Neural cell (in vitro differentiated cells): ENCODE measurements at regions not wholly inside any gene's neighbourhood (a gene's known extent, or its start where the extent isn't known, plus 50 kb on each side); places are given as distances from the start of the nearest gene placed in this dataset.

Source experiments
- H2AFZ ChIP-seq: fragments of 200-600, 300-800 bp; sonication (generic), shearing (Covaris generic); 2 replicates; pipeline ENCODE4 v1.6.0; 2014; ENCODE audit warnings: low read depth, mild to moderate bottlenecking, antibody characterized with exemption, low read length, moderate library complexity
- H3F3A ChIP-seq: fragments of 200-600 bp; shearing (Covaris generic); 2 replicates; pipeline ENCODE4 v1.6.1; 2016; ENCODE audit warnings: mild to moderate bottlenecking, moderate library complexity, mixed read lengths, antibody characterized with exemption, low read length; ENCODE audit not compliant: insufficient read depth, poor library complexity, severe bottlenecking
- H3K27ac ChIP-seq: fragments of 200-600, 300-800 bp; sonication (generic), shearing (Covaris generic); 2 replicates; pipeline ENCODE4 v1.5.1; 2014; ENCODE audit warnings: mild to moderate bottlenecking, low read length, moderate library complexity
- H3K27me3 ChIP-seq: fragments of 300-800, 200-600 bp; sonication (generic), shearing (Covaris generic); 2 replicates; pipeline ENCODE4 v1.6.0; 2014; ENCODE audit warnings: mild to moderate bottlenecking, low read depth, low read length, moderate library complexity; ENCODE audit not compliant: insufficient read depth
- H3K36me3 ChIP-seq: fragments of 300-800, 200-600 bp; sonication (generic), shearing (Covaris generic); 2 replicates; pipeline ENCODE4 v1.5.1; 2014; ENCODE audit warnings: mild to moderate bottlenecking, antibody characterized with exemption, low read length, moderate library complexity; ENCODE audit not compliant: insufficient read depth
- H3K4me2 ChIP-seq: fragments of 300-800, 200-600 bp; sonication (generic), shearing (Covaris generic); 2 replicates; pipeline ENCODE4 v1.6.0; 2014; ENCODE audit warnings: mild to moderate bottlenecking, low read length
- H3K4me3 ChIP-seq: fragments of 300-800, 200-600 bp; sonication (generic), shearing (Covaris generic); 2 replicates; pipeline ENCODE4 v1.5.1; 2014; ENCODE audit warnings: mild to moderate bottlenecking, low read length, moderate library complexity
- H3K79me2 ChIP-seq: fragments of 200-600 bp; shearing (Covaris generic); replicated peaks from 2 replicates; pipeline ENCODE4 v1.6.0; 2014; ENCODE audit warnings: mild to moderate bottlenecking, low read length, moderate library complexity; ENCODE audit not compliant: insufficient read depth
- H3K9ac ChIP-seq: fragments of 300-800, 200-600 bp; sonication (generic), shearing (Covaris generic); 2 replicates; pipeline ENCODE4 v1.6.1; 2016; ENCODE audit warnings: mild to moderate bottlenecking, low read length, mixed read lengths
- H3K9me2 ChIP-seq: fragments of 200-600 bp; shearing (Covaris generic); 2 replicates; pipeline ENCODE4 v1.6.1; 2016; ENCODE audit warnings: mild to moderate bottlenecking, low read length, mixed read lengths; ENCODE audit not compliant: insufficient read depth
- H3K9me3 ChIP-seq: fragments of 200-600, 300-800 bp; sonication (generic), shearing (Covaris generic); 2 replicates; pipeline ENCODE4 v1.6.1; 2016; ENCODE audit warnings: mild to moderate bottlenecking, mixed run types, low read length, moderate library complexity, mixed read lengths
- H4K20me1 ChIP-seq: fragments of 200-600 bp; shearing (Covaris generic); 2 replicates; pipeline ENCODE4 v1.6.1; 2016; ENCODE audit warnings: mild to moderate bottlenecking, mixed run types; ENCODE audit not compliant: insufficient read depth
- EP300 ChIP-seq: fragments of 450-650 bp; conservative IDR thresholded peaks from 2 replicates; pipeline ENCODE4 v1.6.1; 2014; ENCODE audit warnings: antibody characterized with exemption, mild to moderate bottlenecking, moderate library complexity; ENCODE audit not compliant: poor library complexity, severe bottlenecking
- EZH2 ChIP-seq: fragments of 200-600, 300-800 bp; shearing (Covaris generic), sonication (generic); IDR thresholded peaks from 2 replicates; pipeline ENCODE4 v1.6.1; 2014; ENCODE audit warnings: antibody characterized with exemption, low read length, borderline replicate concordance, mild to moderate bottlenecking; ENCODE audit not compliant: insufficient read depth, poor library complexity, severe bottlenecking
- MXI1 ChIP-seq: fragments of 450-650 bp; conservative IDR thresholded peaks from 2 replicates; pipeline ENCODE4 v1.6.1; 2014; ENCODE audit warnings: antibody characterized with exemption, mild to moderate bottlenecking; ENCODE audit not compliant: poor library complexity, severe bottlenecking
- POLR2AphosphoS5 ChIP-seq: IDR thresholded peaks from 2 replicates; pipeline ENCODE4 v1.6.1; 2012
- RAD21 ChIP-seq: fragments of 450-650 bp; conservative IDR thresholded peaks from 2 replicates; pipeline ENCODE4 v1.6.1; 2014; ENCODE audit warnings: antibody characterized with exemption, mild to moderate bottlenecking, moderate library complexity
- REST ChIP-seq: IDR thresholded peaks from 2 replicates; pipeline ENCODE4 v1.6.1; 2012; ENCODE audit warnings: borderline replicate concordance
- SMC3 ChIP-seq: fragments of 450-650 bp; conservative IDR thresholded peaks from 2 replicates; pipeline ENCODE4 v1.6.1; 2014; ENCODE audit warnings: antibody characterized with exemption, mild to moderate bottlenecking, moderate library complexity; ENCODE audit not compliant: poor library complexity
- TAF1 ChIP-seq: IDR thresholded peaks from 2 replicates; pipeline ENCODE4 v1.6.1; 2012; ENCODE audit warnings: low read depth
- TF ChIP-seq, protein P1 (sequence below): fragments of 450-650 bp; IDR thresholded peaks from 2 replicates; pipeline ENCODE4 v1.5.1; 2014; ENCODE audit warnings: antibody characterized with exemption, mild to moderate bottlenecking, moderate library complexity; ENCODE audit not compliant: poor library complexity, severe bottlenecking

DNA sequence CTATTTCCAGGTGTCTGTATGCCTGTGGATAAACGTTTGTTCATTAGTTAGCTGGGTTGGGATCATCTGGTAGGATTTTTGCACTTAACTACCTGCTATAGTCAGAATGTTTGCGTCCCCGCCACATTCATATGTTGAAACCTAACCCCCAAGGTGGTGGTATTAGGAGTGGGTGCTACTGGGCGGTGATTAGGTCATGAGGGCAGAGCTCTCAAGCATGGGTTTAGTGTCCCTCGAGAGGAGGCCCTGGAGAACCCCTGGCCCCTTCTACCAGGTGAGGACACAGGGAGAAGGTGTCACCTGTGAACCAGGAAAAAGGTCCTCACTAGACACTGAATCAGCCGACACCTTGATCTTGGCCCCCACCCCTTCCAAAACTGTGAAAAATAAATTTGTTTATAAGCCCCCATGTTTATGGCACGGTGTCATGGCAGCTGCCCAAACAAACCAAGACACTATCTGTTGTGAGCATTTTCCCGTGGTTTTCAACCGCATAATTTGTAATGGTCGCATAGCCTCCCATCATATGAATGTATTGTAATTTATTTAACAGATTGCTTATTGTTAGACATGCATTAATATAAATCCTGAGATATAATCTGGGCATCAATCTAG is 92.7 kb upstream of the TRIM2 start (continued):
- TF ChIP-seq, protein P1, sequence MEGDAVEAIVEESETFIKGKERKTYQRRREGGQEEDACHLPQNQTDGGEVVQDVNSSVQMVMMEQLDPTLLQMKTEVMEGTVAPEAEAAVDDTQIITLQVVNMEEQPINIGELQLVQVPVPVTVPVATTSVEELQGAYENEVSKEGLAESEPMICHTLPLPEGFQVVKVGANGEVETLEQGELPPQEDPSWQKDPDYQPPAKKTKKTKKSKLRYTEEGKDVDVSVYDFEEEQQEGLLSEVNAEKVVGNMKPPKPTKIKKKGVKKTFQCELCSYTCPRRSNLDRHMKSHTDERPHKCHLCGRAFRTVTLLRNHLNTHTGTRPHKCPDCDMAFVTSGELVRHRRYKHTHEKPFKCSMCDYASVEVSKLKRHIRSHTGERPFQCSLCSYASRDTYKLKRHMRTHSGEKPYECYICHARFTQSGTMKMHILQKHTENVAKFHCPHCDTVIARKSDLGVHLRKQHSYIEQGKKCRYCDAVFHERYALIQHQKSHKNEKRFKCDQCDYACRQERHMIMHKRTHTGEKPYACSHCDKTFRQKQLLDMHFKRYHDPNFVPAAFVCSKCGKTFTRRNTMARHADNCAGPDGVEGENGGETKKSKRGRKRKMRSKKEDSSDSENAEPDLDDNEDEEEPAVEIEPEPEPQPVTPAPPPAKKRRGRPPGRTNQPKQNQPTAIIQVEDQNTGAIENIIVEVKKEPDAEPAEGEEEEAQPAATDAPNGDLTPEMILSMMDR: no peak

- no peak for TF ChIP-seq REST
- no peak for TF ChIP-seq TAF1
- TF ChIP-seq EZH2: no peak
- TF ChIP-seq, protein P1: no peak
- no peak for TF ChIP-seq SMC3
- Histone ChIP-seq H3K79me2 (no peaks in the 10 kb centered on the region), H3F3A (no peaks in the 10 kb centered on the region), H3K4me2 (no peak overlapping the region), H3K27me3 (no peaks in the 10 kb centered on the region), H3K9me3 (no peaks in the 10 kb centered on the region), H3K9ac (no peak overlapping the region), H4K20me1 (no peaks in the 10 kb centered on the region), H3K9me2 (no peaks in the 10 kb centered on the region), H3K4me3 (no peak overlapping the region), H3K27ac (no peak overlapping the region), H2AFZ (no peak overlapping the region), H3K36me3 (no peaks in the 10 kb centered on the region)
Observed at GRCh38 chr4:153112041-153112441, 92.2 kb upstream of the TRIM2 start.

GRCh38 chr4:153113061-153113837 is 91.0 kb upstream of the TRIM2 start:
- no peak overlapping the region for H3K9ac ChIP-seq
- no peaks in the 10 kb centered on the region for H4K20me1 ChIP-seq
- H3K79me2 ChIP-seq: no peaks in the 10 kb centered on the region
- no peak overlapping the region for H2AFZ ChIP-seq
- no peaks in the 10 kb centered on the region for H3F3A ChIP-seq
- H3K27ac ChIP-seq: no peak overlapping the region
- H3K4me2 ChIP-seq: no peak overlapping the region
- TF ChIP-seq TAF1 (no peak), EZH2 (no peak), RAD21 (no peak), POLR2AphosphoS5 (no peak), SMC3 (no peak), REST (no peak), EP300 (no peak), MXI1 (no peak)
- TF ChIP-seq, protein P1: no peak
- H3K4me3 ChIP-seq: no peak overlapping the region
- H3K9me2 ChIP-seq: no peaks in the 10 kb centered on the region
- H3K9me3 ChIP-seq: no peaks in the 10 kb centered on the region
- no peaks in the 10 kb centered on the region for H3K27me3 ChIP-seq
- H3K36me3 ChIP-seq: no peaks in the 10 kb centered on the region
